Transverse colon (tissue), 4 donors: ENCODE measurements at regions not wholly inside any gene's neighbourhood (a gene's known extent, or its start where the extent isn't known, plus 50 kb on each side); places are given as distances from the start of the nearest gene placed in this dataset.

ENCODE experiments used
- DNase-seq: peaks from one replicate; pipeline ENCODE4 v3.0.0-alpha.2; 2019
- H3K27ac ChIP-seq, 4 donors: fragments of 200-600 bp; sonication (generic); 2 replicates each; pipeline ENCODE4 v1.5.1; 2016 to 2018; ENCODE audit warnings: inconsistent platforms in 4 of 4
- H3K27me3 ChIP-seq: fragments of 200-600 bp; sonication (generic); 2 replicates; pipeline ENCODE4 v1.5.1; 2017; ENCODE audit warnings: inconsistent platforms
- H3K36me3 ChIP-seq, 4 donors: fragments of 200-600 bp; sonication (generic); 2 replicates each; pipeline ENCODE4 v1.5.1; 2017 to 2019; ENCODE audit warnings: inconsistent platforms in 4 of 4
- H3K4me1 ChIP-seq, 4 donors: fragments of 200-600 bp; sonication (generic); 2 replicates each; pipeline ENCODE4 v1.5.1; 2017 to 2020; ENCODE audit warnings: inconsistent platforms in 4 of 4
- H3K4me3 ChIP-seq, 4 donors: fragments of 200-600 bp; sonication (generic); 1 replicate in 1 of 4; 2 replicates in 3 of 4; pipeline versions ENCODE4 v1.5.1 to v1.6.1; 2017 to 2019; ENCODE audit warnings: inconsistent platforms in 4 of 4
- H3K9me3 ChIP-seq, 2 donors: fragments of 200-600 bp; sonication (generic); 2 replicates each; pipeline ENCODE4 v1.5.1; 2017 to 2019; ENCODE audit warnings: inconsistent platforms in 2 of 2
- CTCF ChIP-seq, 5 experiments: fragments of 200-600 bp in 3 of 5; fragments of 450-650 bp in 2 of 5; sonication (generic) in 3 of 5; IDR thresholded peaks; 1 replicate in 2 of 5; 2 replicates in 3 of 5; pipeline ENCODE4 v1.5.1; 2016 to 2017; ENCODE audit warnings: antibody characterized with exemption in 5 of 5, inconsistent platforms in 3 of 5, mild to moderate bottlenecking in 2 of 5, moderate library complexity in 1 of 5
- EP300 ChIP-seq: sonication (generic); formaldehyde crosslinking; IDR thresholded peaks from one replicate; pipeline ENCODE4 v1.6.1; 2017; ENCODE audit warnings: antibody characterized with exemption, low read depth
- POLR2A ChIP-seq: fragments of 450-650 bp; IDR thresholded peaks from one replicate; pipeline ENCODE4 v1.6.1; 2016; ENCODE audit warnings: antibody characterized with exemption, mild to moderate bottlenecking, moderate library complexity
- POLR2AphosphoS5 ChIP-seq, 3 donors: sonication (generic); formaldehyde crosslinking; IDR thresholded peaks; one replicate each; pipeline ENCODE4 v1.6.1; 2016; ENCODE audit warnings: antibody characterized with exemption in 3 of 3
- WGBS, 2 donors: methylation state at CpG; one replicate each; pipeline ENCODE4 v1.1.5; 2018; ENCODE audit warnings: low coverage in 1 of 2; 5-methylcytosine and 5-hydroxymethylcytosine counted together
- in situ Hi-C, 4 donors: fragments of 200-750 bp; cut with MboI; loops; one replicate each; pipeline versions ENCODE4 v1.15.0 to v1.15.1; 2017; ENCODE audit warnings: low sequenced_read_pairs in 3 of 4, low pct_ligation_motif_present in 1 of 4, low pct_unique_long_range_greater_than_20kb in 1 of 4
- intact Hi-C: fragments of 100-400 bp; cut with DNase I; formaldehyde crosslinking; loops from one replicate; pipeline ENCODE4 v1.15.1; 2023; ENCODE audit warnings: low total_unique reads

- DNase-seq: no peak
- intact Hi-C loops (no loop called here), in situ Hi-C loops (no loop called here)
- Histone ChIP-seq H3K27me3 (peaks cover 7% of the 10 kb centered on the region), H3K27ac (no peak overlapping the region), H3K36me3 (no peaks in the 10 kb centered on the region), H3K4me3 (no peak overlapping the region), H3K9me3 (no peaks in the 10 kb centered on the region), H3K4me1 (no peaks in the 10 kb centered on the region)
- TF ChIP-seq POLR2AphosphoS5 (IDR thresholded peaks at IDR 0.05) (no peak), CTCF (IDR thresholded peaks at IDR 0.05) (no peak), EP300 (no peak), POLR2A (no peak)
- 30 to 74% methylated on average over 2 to 6 of the region's 6 CpGs for WGBS, 2 donors
Measured at GRCh38 chr10:123604506-123604905, 61.6 kb upstream of the GPR26 start.

DNA sequence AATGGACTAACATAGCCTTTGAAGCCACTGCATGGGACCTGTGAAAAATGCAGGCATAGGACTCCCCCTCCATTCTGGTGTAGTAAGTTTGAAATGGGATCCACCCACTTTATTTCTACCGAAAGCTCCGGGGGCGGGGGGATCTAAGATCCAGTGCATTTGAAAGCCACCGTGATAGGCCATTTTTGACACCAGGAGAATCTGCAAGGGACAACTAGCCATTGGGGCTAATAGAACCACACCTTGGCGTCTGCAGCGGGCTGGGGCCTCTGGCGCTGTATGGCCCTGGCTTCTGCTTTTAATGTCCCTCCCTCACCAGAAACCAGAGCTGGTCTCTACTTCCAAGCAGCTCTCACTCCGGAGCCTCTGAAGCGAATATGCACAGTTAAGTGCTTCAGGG is 60.1 kb upstream of the GPR26 start:
- no peak overlapping the region for H3K4me3 ChIP-seq
- no peaks in the 10 kb centered on the region for H3K4me1 ChIP-seq
- intact Hi-C loops (no loop called here), in situ Hi-C loops (no loop called here)
- H3K27ac ChIP-seq: no peak overlapping the region
- WGBS, 2 donors: 87% methylated on average over 9 of the region's 9 CpGs; no CpG with 5 or more reads in 1 of the 2 donors
- no peaks in the 10 kb centered on the region for H3K9me3 ChIP-seq
- H3K36me3 ChIP-seq: no peaks in the 10 kb centered on the region
- H3K27me3 ChIP-seq: peaks cover 7% of the 10 kb centered on the region
- no peak for DNase-seq
- TF ChIP-seq CTCF (IDR thresholded peaks at IDR 0.05): no peak
- TF ChIP-seq EP300: no peak
- no peak for TF ChIP-seq POLR2AphosphoS5 (IDR thresholded peaks at IDR 0.05)
- no peak for TF ChIP-seq POLR2A

DNA sequence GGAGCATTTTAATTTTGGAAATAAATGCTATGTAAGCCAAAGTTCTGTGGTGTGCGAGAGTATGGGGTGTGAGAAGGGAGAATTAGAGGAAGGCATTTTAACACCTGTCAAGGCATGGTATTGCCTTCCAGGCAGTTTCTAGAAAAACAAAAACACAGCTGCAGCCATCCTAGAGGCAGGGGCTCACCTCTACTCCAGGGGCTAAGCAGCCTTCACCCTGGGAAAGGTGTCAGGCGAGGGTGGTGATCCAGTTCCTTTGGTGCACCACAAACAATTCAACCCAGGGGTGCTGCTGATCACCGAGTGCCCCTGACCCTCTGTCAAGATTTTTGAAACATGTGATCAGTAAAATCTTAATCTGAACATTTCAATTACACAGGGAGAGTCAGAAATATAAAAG is 59.2 kb upstream of the GPR26 start:
- TF ChIP-seq CTCF (IDR thresholded peaks at IDR 0.05) (no peak), EP300 (no peak), POLR2AphosphoS5 (IDR thresholded peaks at IDR 0.05) (no peak), POLR2A (no peak)
- Histone ChIP-seq H3K27me3 (peaks cover 7% of the 10 kb centered on the region), H3K27ac (no peak overlapping the region), H3K4me3 (no peak overlapping the region), H3K36me3 (no peaks in the 10 kb centered on the region), H3K4me1 (no peaks in the 10 kb centered on the region), H3K9me3 (no peaks in the 10 kb centered on the region)
- in situ Hi-C loops: no loop called here
- intact Hi-C loops: no loop called here
- 49 to 60% methylated on average over 2 to 3 of the region's 3 CpGs for WGBS, 2 donors
- DNase-seq: no peak

GRCh38 chr10:123607386-123607785 is 58.8 kb upstream of the GPR26 start:
- no peak overlapping the region for H3K27ac ChIP-seq
- intact Hi-C loops: no loop called here
- peaks cover 7% of the 10 kb centered on the region for H3K27me3 ChIP-seq
- no peaks in the 10 kb centered on the region for H3K9me3 ChIP-seq
- no peak for DNase-seq
- TF ChIP-seq POLR2A: no peak
- no peak for TF ChIP-seq POLR2AphosphoS5 (IDR thresholded peaks at IDR 0.05)
- TF ChIP-seq CTCF (IDR thresholded peaks at IDR 0.05): no peak
- no peak for TF ChIP-seq EP300
- in situ Hi-C loops: no loop called here
- WGBS, 2 donors: 42 to 50% methylated on average over 1 of the region's 1 CpG
- no peaks in the 10 kb centered on the region for H3K4me1 ChIP-seq
- no peaks in the 10 kb centered on the region for H3K36me3 ChIP-seq
- H3K4me3 ChIP-seq: no peak overlapping the region
